Hematopoietic multipotent progenitor cell treated with erythropoietin and hydrocortisone succinate and interleukin-3 and kit ligand, for 15 days (in vitro differentiated cells): ENCODE measurements at regions not wholly inside any gene's neighbourhood (a gene's known extent, or its start where the extent isn't known, plus 50 kb on each side); places are given as distances from the start of the nearest gene placed in this dataset.
"Not testable (repeated sequence)": the region's sequence is repeated elsewhere in the genome, so short reads cannot be mapped to it uniquely, and the experiment has no call there.

Experiments used
- DNase-seq: peaks from one replicate; pipeline ENCODE4 v3.0.0-alpha.2; 2015; ENCODE audit warnings: low spot score

DNA sequence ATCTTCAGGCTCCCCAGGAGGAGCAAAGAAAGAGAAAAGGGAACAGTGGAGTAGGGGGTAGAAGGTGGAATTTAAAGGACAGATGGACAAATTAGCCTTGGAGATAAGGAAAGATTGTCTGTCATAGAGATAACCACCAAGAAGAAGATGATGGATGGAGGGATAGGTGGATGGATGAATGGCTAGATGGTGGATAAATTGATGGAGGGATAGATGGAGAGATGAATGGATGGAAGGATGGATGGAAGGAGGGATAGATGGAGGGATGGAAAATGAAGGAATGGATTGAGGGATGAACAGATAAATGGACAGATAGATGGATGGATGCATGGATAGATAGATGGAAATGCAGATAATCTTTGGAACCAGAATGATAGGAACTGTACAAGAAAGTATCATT, 102.8 kb downstream of the TNFAIP3 start:
- no peak for DNase-seq

DNA sequence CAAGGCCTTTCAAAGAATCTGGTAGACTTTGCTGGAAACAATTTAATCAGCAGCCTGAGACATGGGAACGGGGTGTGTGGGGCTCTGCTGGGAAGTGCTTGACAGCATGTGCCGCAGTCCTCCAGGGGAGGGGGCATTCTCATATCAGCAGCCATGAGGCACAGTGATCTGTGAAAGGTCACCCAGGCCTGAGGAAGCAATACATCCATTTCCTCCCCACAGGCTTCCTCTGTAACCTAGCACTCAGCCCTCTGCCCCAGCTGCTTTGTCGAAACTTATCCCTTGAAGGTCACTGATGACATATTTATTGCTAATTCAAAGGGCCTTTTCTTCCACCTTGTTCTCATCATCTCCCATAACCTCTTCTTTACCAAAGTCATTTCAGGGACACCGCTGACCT, 103.3 kb downstream of the TNFAIP3 start:
- no peak for DNase-seq

DNA sequence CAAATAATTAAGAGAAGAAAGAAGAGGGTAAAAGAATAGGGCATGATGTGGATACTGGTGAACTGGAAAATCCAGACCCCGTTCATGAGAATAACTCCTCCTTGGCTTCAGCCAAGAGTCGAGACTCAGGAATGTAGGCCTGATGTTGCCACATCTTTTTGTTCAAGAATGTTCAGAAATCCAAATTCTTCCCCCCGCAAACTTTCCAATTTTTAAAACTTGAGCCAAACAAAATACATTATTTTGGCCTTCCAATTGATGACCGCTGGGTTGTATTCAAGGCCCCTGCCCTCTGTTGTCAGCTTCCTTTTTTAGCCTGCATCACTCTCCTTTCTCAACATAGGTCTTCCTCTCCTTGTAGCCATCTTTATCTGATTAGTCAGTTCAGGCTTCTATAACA, 106.1 kb downstream of the TNFAIP3 start:
- no peak for DNase-seq

DNA sequence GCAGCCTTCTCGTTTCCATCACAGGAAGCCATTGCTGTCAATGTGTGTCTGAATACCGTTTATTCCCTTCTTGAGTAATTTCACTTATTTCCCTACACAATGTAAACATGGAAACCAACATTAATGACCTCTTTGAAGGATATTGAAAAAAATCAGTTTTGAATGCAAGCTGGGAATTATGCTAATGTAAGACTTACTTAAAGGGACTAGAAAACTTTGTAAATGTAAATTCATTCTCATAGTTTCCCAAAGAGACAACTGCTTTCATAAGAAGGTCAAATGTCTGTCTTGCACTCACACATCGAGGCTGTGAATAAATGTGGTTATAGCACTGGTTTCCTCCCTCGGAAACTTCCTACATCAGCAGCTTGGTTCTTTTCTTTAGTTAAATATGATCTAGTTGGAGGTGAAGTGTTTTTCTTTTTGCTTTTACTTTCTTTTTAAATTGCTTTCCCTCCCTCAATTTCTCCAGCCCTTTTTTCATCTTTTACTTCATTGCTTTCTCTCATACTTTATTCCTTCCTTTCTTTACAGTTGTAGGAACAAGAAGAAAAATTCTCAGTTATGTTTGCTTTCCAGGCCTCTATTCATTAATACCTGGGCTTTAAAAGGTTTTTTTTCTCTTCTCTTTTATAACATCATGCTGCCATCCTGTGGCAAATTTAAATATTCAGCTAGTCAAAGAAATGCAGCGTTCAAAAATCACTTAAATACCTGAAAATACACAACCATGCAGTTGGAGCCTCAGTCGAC, 108.3 kb downstream of the TNFAIP3 start:
- DNase-seq: no peak

DNA sequence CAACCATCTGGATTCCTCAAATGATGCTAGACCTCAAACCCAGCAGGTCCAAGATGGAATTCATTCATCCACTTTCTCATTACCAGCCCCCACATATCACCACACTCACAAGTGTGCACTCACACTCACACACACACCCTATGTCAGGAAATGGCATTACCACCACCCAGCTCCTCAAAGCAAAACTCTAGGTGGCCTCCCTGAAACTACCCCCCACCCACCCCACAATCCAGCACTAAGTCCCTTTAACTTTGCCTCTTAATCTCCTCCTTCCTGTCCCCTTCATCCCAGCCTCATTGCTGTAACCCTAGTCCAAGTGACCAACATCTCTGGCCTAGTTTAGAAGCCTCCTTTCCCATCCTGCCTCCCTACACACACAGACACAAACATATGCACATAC, 109.4 kb downstream of the TNFAIP3 start:
- DNase-seq: no peak

DNA sequence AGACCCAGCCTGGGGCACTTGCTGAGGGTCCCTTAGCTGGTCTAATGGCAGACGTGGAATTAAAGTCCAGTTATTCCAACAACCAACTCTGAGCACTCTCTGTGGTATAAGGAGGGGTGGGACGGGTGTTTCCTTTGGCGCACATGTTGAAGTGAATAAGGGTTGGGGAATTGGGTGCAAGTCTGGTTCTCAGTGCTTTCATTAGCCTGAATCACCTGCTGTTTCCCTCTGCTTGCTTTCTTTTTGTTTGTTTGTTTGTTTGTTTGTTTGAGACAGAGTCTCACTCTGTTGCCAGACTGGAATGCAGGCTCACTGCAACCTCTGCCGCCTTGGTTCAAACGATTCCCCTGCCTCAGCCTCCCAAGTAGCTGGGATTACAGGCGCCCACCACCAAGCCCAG, 110.1 kb downstream of the TNFAIP3 start:
- DNase-seq: no peak

DNA sequence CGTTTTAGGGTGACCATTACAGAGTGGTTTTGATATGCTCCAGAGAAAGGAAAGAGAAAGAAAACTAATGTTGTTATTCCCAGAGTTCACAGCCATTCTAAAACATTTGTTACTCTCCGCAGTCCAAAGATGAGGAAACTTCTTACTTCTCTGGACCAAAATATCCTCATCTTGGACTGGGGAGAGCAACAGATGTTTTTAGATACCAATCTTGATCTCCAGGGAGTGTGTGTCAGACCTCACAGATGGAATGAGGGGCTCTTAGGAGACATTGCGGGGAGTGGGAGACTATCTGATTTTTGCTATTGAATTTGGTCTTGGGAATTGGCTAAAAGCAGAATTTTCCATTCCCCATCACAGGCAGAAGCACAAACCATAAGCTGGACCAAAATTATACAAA, 110.8 kb downstream of the TNFAIP3 start:
- no peak for DNase-seq

DNA sequence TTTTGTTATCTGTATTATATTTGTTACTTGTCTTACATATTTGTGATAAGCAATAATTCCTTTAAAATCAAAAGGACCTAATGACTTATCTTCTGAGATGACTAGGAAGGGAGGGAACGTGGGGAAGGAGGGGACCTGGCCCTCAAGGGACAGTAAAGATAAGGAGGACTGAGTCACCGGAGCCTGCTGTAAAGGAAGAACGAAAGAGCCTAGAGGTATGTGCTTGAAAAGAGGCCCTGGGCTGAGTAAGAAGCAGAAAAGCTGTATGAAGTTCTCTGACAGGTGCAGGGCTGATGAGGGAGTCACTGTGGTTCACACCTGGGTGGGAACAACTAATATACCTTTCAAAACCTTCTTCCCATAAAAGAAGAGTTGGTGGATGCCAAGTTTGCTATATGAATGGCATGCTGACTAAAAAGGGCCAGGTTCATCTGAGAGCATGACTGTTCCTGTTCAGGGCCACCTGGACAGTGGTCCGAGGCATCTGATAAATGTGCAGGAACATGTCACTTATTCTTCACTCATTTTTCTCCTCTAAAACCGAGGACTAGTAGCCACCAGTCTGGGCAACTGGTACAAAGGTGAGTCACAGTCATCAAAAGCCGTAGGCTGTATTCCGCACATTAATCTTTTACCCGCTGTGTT, 111.3 kb downstream of the TNFAIP3 start:
- no peak for DNase-seq

DNA sequence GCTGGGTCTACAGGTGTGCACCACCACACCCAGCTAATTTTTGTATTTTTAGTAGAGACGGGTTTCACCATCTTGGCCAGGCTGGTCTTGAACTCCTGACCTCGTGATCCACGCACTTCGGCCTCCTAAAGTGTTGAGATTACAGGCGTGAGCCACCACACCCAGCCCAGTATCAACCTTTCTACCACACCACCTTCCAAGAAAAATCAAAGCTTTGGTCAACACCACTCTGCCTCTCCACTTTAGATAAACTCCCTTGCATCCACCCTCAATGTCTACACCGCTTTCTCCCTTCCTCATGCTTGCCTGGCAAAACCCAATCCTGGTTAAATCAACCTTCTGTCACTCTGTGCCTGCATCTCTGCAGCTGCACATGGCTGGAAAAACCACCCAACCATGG, 112.2 kb downstream of the TNFAIP3 start:
- DNase-seq: not testable (repeated sequence)

DNA sequence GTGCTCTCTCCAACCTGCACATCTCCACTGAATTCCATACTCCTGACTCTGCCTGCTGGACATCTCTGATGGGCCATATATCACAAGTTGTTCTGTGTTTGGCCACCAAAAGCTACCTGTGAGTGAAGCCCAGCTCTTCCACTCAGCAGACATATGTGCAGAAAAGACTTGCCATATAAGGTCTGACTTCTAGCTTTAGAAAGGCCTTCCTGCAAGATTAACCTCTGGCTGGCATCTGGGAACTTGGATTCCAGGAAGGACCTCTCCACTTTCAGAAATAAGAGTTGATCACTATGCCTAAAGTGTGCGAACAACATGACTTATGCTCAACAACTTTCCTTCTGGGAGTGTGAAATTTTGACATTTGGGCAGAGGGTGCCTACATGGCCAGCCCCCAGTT, 113.7 kb downstream of the TNFAIP3 start:
- no peak for DNase-seq

DNA sequence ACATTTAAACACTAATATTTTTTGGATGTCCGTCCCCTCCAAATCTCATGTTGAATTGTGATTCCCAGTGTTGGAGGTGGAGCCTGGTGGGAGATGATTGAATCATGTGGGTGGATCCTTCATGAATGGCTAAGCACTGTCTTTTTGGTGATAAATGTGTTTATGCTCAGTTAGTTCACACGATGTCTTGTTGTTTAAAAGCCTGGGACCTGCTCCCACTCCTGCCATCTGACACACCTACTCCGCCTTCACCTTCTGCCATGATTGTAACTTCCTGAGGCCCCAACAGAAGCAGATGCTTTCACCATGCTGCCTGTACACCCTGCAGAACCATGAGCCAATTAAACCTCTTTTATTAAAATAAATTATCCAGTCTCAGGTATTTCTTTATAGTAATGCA, 114.7 kb downstream of the TNFAIP3 start:
- no peak for DNase-seq

DNA sequence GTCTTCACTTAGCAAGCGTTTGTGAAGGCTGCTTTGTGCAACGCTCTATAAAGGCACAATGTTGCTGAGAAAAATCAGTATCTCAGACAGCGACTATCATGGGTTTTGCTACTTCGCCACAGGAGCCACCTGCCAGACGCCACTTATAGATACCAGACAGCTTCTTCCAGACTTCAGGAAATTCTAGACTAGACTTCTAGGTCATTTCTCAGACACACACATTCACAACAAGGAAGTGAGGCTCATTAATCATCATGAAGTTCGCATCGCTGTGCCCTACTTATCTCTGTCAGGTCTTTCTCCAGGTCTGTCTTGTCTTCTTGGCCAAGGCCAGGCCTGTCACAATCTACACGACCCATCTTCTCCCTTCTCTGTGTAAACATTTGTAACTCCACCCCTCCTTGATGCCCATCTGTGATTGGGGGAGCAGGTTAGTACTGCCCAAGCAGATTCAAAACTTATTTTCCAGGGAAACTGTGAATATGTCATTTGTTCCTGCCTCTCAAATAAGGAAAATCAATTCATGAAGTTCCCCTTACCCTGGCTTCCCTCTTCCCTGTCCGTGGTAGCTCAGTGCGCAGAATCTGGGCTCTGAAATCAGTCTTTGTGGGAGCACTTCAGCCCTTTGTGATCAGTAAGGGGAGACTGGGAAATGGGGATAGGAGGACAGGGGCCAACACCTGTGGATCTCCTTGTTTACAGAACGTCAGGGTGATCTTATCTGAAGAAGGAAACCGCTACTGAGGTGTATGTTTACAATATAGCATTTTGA, 115.5 kb downstream of the TNFAIP3 start:
- no peak for DNase-seq

DNA sequence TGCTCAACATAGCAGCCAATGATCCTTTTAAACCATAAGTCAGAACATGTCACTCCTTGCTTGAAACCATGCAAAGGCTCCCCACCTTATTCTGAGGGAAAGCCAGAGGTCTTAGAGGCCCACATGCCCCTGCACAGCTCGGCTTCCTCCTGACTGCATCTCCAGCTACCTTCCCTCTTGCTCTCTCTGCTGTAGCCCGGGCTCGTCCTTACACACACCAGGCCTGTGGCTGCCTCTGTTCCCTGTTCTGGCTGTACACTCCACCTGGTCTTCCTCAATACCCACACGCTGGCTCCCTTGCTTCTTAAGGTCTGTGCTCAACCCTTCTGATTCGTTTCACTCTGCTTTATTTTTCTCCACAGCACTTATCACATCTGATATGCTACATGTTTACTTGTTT, 116.2 kb downstream of the TNFAIP3 start:
- DNase-seq: no peak

DNA sequence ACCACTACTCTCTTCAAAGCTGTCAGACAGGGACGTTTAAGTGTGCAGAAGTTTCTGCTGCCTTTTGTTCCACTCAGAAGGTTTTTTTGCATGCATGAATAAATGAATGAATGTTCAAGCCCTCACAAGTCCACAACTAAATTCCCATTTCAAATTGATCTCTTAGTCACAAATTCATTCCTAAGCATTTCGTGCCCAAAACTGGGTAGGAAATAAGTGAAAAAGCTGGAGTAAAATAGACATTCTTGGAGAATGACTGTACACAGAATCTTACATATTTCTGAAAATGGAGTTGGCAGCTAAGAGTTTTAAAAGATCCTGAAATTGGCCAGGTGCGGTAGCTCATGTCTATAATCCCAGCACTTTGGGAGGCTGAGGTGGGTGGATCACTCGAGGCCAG, 117.6 kb downstream of the PERP start:
- no peak for DNase-seq

DNA sequence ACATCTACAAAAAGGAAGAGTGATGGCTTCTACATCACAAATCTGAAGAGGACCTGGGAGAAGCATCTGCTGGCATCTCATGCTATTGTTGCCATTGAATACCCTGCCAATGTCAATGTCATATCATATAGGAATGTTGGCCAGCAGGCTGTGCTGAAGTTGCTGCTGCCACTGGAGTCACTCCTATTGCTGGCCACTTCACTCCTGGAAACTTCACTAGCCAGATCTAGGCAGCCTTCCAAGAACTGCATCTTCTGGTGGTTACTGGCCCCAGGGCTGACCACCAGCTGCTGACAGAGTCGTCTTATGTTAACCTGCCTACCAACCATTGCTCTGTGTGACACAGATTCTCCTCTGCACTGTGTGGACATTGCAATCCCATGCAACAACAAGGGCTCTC, 111.8 kb downstream of the PERP start:
- no peak for DNase-seq

DNA sequence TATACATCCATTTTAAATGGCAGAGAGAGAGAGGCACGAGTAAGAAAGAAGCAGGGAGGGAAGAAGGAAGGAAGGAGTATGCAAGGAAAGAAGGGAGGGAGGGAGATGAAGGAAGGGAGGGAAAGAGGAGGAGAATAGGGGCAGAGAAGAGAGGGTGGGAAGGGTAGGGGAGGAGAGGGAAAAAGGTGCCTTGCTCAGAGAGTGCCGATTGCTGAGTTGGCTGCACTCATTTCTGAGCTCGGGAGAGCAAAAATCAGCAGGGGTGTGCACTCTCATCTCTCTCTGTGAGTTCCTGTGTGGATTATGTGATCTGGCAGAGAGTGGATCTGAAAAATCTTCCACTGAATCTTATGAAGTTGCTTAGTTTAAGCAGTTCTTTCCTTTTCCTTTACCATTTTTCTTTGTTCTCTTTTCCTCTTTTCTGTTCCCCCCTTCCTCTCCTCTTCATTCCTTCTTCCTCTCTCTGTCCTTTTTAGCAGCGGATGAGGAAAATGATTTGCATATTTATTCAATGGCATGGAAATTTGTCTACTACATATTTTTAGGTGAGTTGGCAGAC, 108.7 kb downstream of the PERP start:
- DNase-seq: no peak

DNA sequence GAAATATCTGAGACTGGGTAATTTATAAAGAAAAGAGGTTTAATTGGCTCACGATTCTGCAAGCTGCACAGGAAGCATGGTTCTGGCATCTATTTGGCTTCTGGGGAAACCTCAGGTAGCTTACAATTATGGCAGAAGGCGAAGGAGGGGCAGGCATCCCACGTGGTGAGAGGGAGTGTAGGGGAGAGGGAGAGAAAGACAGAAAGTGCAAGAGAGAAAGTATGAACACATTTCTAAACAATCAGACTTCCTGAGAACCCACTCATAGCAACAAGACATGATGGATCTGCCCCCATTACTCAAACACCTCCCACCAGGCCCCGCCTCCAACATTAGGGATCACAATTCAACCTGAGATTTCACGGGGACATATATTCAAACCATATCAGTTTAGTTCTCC, 107.4 kb downstream of the PERP start:
- no peak for DNase-seq

DNA sequence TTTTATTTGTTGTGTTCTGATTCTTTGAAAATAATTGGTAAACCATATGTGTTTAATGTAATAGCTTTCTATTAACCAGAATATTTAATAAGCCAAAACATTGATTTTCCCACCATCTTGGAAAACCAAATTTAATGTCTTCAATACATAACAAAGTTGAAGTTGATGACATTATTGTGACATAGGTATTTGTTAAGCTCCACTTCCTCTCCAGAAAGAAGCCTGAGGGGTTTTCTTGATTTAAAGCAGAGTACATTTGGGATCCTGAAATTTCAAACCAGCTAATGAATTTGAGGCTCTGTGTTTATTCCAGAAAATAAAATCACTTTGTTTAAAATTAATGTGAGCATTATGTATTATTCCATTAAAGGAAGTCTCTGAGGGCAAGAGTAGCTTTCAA, 106.3 kb downstream of the PERP start:
- DNase-seq: no peak

DNA sequence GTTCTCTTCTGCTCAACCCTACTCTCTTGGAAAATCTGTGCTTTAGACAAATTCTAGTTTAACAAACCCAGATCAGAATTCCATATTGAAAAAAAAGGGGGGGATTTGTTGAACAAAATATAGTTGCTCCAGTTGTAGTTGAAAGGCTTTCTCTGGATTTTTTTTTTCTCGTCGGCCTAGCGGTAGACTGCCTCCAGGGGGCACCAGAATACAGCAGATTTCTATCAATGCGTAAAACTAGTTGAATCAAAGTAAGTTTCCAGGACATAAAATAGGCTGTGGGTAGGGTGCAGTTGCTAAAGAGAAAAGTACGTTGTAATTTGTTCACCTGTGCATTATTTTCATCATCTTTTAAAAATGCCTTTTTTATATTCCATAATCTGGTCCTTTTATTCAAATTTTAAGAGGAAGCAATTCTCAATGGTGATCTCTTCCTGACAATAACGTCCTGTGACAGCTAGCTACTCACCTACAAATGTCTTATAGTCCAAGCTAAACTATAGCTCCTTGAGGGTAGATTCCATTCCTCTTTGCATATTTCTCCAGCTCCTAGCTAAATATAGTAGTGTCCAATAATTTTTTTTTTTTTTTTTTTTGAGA, 105.4 kb downstream of the PERP start:
- DNase-seq: peak; percentile 37

DNA sequence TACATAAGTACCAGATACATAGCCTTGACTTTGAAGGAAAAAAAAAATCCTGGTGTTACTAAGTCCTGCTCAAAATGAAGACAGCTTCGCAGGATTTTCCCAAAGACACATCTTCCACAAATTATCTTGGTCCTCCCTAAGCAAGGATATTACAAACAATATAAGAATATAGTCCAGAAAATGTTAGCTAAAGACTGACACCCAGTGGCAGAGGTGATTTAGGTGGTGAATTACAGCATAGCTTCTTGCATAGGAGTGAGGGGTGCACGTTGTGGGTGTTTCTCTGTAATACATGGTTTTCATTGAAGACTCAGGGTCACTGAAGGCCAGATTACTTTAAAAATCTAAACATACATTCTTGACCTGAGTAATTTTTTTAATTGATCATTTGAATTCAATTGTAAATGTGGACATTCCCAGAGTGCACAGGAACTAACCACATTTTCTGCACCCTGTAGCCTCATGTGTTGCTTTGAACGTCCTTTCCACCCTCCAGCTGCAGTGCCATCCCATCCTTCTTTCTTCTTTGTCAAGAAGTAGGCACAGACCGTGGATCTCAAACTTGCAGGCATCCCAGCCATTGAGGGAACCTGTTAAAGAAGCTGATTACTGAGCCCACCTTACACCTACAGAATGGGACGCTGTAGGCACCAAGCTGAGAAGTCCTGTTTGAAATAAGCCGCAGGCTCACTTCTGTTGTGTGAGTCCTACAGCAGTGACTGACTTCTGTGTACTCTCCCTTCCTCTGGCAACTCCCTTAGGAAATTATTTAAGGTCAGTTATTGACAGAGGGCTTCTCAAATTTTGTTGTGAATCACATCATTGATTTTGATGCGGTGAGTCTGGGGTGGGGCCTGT, 102.6 kb downstream of the PERP start:
- no peak for DNase-seq

DNA sequence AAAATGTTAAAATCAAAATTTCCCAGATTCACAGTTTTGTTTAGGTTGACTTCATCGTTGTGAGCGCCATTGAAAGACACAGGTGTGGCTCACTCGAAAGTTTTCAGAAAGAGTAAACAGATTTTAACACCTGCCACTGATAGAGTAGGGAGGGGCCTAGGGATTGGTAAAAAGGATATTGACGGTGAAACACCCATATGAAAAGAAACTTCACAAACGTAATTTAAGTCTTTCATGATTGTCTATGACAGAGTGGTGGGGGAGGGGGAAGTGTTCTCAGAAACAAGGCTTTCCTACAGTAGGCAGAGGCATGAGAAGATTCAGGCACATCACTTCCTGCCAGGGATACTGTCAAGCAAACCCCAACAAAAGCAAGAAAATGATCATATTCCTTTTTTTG, 101.4 kb downstream of the PERP start:
- no peak for DNase-seq
